GM19468 (cell line): ENCODE measurements at regions not wholly inside any gene's neighbourhood (a gene's known extent, or its start where the extent isn't known, plus 50 kb on each side); places are given as distances from the start of the nearest gene placed in this dataset.

Experiments
- ATAC-seq: cut with Tn5 transposase; IDR thresholded peaks from one replicate; pipeline ENCODE4 v1.9.1; 2021; ENCODE audit warnings: mild to moderate bottlenecking, moderate library complexity, moderate number of reproducible peaks; ENCODE audit not compliant: unreplicated experiment; ENCODE audit errors: extremely low read depth

DNA sequence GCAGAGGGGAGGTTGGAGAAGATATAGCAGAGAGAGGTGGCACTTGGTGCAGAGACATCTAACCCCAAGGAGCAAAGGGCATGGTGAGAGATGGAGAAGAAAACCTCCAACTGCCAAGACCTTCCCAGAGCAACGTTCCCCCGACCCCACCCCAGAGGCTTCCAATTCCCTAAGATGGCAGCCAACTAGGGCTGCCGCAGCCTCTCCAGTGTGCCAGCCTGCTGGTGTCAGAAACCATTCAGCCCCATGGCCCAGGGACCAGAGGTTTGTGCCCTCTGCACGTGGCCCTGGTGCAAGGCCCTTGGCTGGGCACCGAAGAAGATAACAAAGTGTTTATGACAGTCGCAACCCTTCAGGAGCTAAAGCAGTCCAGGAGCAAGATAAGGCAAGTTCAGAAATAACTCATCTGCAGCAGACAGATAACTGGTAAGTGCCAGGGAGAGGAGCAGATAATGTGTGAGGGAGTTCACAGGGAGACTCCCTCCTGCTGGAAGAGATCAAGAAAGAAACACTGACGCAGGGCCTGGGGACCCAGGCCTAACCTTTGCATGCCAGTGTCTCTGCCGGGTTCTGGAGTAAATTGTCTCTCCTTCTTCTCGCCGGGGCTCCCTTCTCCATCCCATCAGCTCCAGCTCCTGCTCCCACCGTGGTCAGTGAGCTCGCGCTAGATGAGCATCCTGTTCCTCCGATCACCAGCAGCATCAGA lies 66.1 kb upstream of the ID2 start:
- no peak for ATAC-seq

DNA sequence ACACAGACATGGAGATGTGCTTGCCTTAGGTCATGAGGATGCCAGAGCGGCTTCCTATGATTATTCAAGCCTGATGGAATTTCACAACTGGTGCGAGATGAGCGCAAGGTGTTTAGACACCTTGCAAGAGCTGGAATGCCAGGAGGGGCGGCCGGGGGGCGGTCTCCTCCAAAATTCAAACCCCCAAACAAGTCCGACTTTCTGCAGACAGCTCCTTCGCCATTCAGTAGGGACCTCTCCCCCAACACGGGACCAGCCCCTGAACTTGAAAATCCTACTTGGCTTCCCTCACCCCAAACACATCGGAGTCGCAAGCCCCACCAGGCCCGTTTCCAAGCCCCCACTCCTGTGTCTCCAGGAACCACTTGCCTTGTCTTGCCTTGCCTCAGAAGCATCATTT lies 64.8 kb upstream of the ID2 start:
- no peak for ATAC-seq

DNA sequence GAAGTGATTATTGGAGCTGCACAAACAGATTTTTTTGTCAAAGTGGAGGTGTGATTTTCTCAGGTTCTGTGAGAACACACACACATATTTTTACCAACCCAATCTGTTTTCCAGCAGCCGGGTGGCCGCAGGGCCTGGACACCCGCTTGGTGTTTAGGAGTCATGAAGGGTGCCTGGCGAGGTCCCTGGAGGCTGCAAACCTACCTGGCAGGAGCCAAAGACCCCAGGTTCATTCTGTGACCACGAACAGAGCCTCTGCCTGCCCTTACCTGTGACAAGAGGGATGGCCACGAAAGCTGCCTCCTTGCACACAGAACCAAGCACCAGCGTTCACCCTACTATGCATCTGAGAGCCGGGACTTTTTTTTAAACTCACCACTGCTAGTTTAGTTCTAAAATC lies 64.3 kb upstream of the ID2 start:
- no peak for ATAC-seq

DNA sequence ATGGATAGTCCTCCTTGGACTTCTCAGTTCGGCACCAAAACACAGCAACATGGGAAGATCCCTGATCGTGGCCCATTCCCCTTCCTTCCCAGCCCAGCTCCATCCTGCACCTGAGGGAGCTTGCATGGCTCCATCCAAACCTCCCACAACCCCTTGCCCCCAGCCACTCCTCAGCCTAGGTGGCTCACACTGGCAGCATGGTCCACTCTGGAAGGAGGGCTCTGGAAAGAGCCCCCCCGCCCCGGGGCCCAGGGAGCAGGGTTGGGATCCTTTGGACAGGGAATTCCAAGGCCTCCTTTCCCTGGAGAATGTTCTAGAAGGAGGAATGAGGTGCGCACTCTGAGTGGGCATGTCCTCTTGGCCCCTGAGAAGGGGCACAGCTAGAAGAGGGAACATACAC lies 62.8 kb upstream of the ID2 start:
- ATAC-seq = no peak

DNA sequence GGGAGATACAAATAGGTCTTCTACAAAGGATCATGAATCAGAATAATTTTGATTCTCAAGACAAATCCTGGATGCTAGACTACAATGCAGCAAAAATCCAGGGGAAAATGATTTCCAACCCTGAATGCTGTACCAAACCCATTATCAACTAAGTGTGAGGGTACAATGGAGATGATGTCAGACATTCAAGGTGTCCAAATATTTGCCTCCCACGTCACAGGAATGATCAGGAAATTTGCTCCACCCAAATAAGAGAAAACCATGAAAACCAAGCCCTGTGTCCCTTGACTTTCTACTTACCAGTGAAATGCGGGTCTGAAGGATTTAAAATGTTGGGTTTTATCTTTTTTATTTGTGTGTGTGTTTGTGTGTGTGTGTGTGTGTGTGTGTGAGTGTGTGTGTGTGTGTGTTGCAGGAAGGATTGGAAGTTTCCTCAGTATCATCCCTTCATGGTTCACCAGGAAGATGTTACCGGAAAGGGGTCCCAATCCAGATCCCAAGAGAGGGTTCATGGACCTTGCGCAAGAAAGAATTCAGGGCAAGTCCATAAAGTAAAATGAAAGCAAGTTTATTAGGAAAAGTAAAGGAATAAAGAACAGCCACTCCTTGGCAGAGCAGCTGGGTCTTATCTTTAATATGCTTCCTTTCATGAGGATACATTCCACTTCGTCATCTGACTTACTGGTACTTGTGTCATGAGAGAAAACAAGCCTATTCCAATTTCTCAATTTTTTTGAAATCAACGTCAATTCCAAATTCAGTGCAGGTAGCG lies 61.1 kb upstream of the ID2 start:
- no peak for ATAC-seq

DNA sequence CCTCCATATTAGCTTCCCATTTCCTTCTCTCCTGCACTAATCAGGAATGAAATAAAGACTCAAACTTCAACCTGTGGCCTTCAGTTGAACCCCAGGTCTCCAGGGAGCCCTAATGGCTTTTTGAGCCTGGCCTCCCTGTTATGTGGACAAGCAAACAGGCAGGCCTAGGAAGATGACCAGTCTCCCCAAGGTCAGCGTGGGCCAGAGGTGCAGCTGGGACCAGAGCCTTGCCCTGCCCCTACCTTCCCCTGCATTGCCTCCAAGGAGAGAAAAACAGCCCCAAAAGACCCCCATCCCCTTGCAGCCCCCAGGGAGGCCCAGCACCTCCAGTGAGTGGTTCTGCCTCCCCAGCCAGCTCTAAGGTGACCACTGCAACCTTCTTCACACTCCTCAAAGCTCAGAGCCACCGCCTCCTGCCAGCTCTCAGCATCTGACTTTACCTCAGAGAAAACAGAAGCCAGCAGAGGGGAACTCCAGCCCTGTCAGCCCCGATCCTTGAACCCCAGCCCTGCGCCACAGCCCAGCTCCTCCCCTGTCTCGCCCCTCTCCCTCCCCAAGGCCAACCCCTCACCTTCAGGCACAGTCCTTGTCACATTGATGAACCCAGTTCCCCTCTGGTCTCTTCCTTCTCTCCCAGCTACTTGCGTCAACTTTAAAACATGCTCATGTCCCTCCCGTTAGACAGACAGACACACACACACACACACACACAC lies 59.5 kb upstream of the ID2 start:
- no peak for ATAC-seq

DNA sequence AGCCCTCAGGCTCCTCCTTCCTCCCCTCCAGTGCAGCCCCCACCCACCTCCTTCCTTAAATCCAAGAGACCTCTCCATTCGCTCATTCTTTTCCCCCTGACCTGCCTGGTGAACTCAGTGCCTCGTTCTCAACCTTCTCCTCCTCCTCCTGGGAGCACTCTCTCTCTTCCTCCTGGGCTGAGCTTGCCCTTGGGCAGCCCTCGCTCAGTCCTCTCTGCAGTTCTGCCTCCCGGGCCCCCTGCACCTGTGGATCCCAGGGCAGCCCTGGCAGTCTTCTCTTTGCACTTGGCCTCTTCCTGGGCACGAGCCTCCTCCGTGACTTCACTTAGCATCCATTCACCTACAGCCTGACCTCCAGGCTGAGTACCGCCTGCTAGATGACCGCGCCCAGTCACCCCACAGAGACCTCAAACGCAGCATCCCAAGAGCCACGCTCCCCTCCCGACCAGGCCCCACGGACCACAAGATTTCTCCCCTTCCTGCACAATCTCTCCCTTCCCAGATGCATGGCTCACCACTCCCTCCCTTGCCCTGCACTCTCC lies 58.9 kb upstream of the ID2 start:
- no peak for ATAC-seq

DNA sequence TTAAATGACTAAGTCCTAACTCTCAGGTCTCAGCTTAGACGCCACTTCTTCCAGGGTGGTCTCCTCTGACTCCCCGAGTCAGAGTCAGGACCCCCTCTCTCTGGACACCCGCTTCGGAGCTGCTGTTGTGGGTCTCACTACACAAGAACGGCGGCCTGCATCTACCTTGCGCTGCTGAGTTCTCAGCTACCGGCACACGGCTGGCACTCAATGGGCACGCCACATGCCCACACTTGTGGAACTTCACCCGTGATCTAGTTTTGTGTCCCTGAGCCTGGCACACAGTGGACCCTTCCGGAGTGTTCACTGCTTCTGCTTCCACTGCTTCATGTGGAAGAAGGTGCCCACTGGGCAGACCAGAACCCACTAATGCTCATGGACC lies 58.3 kb upstream of the ID2 start:
- no peak for ATAC-seq

DNA sequence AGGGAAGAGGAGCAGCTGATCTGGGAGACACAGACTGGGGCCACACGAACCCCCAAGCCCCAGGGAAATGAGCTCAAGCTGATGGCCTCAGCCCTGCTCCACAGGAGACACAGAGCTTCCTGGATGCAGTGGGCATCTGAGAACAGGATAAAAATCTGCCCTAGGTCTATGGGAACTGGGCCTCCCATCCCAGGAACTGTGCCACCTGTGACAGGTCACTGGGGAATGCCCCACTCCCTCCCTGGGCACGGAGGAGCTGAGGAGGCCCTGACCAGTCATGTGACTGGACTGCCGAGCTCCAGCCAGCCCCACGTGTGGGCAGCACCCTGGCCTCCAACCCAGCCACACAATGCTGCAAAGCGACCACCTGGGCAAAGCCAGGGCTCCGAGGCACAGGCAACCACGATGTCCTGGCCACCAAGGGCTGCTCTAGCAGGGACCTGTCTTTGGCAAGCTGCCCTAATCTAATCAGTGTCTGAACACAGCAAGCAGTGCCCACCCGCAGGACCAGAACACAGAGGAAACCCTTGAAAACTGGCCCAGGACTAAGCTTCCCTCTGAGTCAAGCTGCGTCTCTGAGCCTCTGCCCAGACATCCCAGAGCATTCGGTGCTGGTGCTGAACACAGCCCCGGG lies 57.8 kb upstream of the ID2 start:
- no peak for ATAC-seq

DNA sequence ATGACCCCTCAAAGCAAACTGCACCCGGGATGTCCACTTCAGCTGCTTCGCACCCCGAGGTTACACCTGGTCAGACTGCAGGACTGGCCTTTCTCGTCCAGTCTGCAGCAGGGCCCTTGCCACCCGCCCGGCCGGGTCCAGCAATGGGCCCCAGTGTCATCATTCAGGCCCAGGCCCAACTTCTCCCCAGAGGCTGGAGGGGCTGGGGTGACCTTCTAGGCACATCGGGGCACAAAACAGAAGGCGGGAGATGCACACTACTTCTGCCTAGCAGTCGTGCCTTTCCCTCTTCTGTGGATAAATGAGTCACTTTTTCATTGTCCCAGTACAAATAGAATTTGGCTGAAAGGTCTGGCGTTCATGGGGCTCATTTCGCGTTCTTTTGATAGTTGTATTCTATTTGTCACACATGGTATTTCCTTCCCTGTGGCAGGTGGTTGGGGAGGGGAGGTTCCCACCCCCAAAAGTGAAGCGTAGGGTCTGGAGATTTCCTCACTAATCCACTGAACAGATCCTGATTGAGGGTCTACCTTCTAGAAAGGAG lies 56.9 kb upstream of the ID2 start:
- ATAC-seq = no peak

DNA sequence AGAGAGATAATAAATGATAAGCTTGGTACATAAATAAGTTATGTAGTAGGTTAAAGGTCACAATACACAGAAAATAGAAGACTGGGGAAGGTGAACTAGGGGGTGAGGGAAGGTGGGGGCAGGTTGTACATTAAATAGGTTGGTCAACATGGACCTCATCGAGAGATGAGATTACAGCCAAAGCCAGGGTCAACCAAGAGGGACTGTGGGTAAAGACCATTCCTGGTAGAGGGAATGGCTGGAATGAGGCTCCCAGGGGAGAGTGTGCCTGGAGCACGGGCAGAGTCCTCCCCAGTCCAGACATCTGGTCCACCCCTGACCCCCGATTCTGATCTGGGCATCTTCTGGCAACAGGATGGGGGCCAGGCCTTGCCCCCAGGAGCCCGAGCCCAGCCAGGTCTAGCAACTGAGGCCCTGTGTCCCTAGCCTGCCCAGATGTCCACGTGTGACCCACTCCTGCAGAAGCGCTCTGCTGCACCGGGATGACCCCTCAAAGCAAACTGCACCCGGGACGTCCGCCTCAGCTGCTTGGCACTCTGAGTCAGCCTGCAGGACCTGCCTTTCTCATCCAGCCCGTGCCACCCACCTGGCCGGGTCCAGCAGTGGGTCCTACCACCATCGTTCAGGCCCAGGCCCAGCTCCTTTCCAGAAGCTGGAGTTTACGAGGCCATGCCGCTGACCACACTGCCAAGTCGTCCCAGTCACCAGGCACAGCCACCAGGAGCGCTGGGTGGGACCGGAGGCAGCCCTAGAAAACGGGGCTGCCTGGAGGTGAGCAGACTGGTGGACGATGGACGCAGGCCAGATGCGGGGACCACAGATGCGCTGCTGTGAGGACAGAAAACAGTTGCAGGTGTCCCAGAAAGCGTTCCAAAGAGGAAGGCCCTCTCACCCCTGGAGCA lies 56.2 kb upstream of the ID2 start:
- no peak for ATAC-seq

DNA sequence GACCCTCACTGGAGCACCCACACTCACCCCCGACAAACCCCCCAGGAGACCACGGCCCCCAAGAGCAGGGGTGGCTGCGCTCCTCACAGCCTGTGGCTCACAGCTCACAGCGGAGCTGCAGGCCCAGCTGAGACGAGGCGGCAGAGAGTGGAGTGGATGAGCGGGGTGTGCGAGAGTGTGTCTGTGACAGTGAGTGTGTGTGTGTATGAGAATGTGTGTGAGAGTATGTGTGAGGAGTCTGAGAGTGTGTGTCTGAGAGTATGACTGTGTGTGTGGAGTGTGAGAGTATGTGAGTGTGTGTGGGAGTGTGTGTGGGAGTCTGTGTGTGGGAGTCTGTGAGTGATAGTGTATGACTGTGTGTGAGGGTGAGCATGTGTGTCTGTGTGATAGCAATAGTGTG lies 55.3 kb upstream of the ID2 start:
- no peak for ATAC-seq

DNA sequence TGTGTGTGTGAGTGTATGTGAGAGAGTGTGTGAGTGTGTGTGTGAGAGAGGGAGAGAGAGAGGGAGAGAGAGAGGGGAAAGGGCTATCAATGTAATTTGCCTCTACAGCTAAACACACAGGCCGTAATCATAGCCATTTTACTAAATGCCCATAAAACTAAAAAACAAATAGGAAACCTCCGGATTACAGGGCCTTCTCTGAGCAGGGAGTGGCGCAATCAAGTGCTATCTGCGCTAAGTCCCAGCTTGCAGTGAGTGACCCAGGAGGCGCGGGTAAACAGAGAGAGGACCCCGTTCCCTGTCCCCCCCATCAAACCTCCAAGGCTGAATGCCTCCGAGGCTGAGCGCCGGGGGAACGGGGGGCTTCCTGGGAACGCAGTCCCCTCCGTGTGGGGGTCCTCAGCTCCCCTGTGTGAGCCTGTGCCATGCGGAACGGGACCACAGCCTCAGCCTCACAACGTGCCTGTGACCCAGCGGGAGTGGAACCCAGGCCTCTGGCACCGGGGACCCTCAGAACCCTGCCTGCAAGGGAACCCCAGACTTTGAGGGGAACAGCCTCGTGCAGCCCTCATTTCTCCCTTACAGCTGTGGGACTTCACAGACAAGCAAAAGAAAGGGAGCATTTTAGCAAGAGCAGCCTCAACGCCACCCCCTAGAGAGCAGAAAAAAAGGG lies 54.7 kb upstream of the ID2 start:
- no peak for ATAC-seq

DNA sequence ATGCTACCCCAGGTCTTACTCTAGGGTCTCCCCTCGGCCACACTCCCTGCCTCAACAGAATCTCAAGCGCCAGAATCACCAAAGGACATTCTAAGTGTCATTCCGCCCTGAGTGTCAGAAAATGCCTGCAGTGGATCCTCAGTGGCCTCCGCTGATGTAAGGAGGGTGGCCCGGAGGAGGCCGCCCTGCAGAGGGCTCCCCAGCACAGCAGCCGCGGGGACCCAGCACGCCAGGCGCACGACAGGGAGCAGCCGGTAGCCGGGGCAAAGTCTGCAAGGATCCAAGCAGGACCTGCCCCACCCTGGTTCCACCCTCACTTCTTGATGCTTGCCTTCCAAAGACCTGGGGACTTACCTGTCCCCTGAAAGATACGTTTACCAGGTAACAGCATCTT lies 54.2 kb upstream of the ID2 start:
- ATAC-seq = no peak

DNA sequence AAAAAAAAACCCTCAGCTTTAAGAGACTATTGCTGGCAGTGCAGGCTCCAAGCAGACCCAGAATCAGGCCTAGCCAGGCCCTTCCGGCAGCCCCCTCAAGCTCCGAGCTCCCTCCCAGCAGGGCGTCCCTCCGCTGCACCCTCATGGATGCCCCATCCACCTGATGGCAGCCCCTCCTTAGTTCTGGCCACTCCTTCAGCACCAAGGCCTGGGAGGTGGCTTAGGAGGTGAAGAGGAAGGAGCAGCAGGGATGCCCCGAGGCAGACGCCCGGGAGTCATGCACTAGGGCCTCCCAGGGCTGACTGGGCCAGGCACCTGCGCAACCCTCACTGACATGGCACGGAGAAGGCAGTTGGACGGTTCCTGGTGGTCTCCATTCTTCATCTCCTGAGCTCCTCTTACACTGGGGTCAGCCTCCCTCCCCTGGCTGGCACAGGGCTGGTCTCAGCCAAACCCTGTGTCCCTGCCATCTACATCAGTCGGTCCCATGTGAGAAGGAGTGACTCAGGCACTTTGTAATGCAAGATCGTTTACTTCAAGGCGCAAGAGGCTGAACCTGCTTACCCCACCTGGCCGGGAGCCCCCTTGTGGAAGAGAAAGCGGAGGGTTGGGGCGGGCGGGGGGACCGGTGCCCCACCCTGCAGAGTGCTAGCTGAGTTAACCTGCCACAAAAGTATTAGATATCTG lies 53.5 kb upstream of the ID2 start:
- no peak for ATAC-seq

DNA sequence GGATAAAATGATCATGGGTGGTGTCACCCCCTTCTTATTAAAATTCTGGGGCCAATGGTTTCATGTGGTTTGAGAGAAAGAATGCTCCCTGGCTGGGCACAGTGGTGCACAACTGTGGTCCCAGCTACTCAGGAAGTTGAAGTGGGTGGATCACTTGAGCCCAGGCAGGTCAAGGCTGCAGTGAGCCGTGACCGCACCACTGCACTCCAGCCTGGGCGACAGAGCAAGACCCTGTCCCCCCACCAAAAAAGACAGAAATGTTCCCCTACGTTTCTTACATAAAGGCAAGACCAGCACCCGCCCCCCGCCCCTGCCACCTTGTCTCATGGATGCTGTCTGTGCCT lies 53.0 kb upstream of the ID2 start:
- ATAC-seq = no peak

DNA sequence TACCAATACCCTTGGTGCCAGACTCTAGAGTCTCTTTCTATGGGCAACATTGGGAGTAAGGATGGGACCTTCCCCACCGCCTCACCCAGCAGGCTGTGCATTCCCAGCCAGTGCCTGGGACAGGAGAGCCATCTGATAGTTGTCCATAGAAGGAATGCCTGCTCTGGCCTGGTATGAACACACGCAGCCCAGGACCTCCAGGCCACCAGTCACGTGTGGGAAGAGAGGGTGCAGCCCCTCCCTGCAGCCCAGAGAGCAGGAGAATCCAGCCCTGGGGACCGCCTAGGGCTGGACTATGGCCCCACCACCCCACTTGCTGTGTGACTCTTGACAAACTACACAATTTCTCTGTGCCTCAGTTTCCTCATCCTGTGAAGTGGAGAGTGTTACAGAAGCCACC lies 52.5 kb upstream of the ID2 start:
- ATAC-seq = no peak

DNA sequence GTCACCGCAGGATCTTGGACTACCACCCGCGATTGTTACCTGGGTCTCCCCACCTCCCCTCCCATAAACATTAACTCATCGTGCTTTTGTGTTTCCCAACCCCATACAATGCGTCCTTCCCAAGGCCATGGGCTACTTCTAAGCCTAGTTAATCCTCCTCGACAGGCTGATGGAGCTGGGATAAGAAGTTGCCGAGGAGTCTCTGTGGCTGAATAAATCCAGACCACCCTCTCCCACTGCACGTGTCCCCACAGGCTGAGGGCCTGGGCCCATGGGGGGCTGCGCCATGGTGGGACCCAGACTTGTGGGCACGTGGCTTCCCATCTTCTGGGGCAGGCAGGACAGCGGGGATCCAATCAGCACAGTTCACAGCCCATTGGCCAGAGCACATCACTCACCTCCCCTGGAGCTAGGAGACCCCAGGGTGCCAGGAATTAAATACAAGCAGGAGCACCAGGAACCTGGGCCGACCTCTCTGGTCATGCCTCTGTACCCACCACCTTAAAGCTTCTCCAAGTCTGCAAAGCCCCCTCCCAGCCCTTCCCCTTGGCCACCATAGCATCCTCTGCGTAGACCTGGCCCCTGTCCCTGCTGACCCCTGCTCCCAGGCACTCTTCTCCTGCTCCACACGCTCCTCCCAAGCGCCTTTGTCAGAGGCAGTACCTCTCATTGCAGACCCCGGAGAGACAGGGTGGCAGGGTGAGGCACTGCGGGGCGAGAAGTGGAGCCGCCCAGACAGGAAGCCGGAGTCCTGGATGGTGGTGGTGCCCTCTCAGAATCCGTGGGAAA lies 51.0 kb upstream of the ID2 start:
- no peak for ATAC-seq
